DND-41 (cell line): ENCODE measurements at regions not wholly inside any gene's neighbourhood (a gene's known extent, or its start where the extent isn't known, plus 50 kb on each side); places are given as distances from the start of the nearest gene placed in this dataset.
"Not testable (repeated sequence)": the region's sequence is repeated elsewhere in the genome, so short reads cannot be mapped to it uniquely, and the experiment has no call there.

Experiments used
- CTCF ChIP-seq: IDR thresholded peaks from 2 replicates; pipeline ENCODE4 v1.5.1; 2012; ENCODE audit warnings: borderline replicate concordance, low read length, moderate library complexity, mild to moderate bottlenecking; ENCODE audit not compliant: poor library complexity, severe bottlenecking; ENCODE audit errors: extremely low read depth
- EZH2 ChIP-seq: IDR thresholded peaks from 3 replicates; pipeline ENCODE4 v1.6.1; 2012; ENCODE audit warnings: borderline replicate concordance, low read depth, mild to moderate bottlenecking, moderate library complexity, low read length, inconsistent platforms; ENCODE audit not compliant: severe bottlenecking

- TF ChIP-seq CTCF, EZH2: not testable (repeated sequence)
These were observed 112.5 kb downstream of the SEPTIN7 start for GRCh38 chr7:35913350-35913749.
